ENCODE measurements at regions not wholly inside any gene's neighbourhood (a gene's known extent, or its start where the extent isn't known, plus 50 kb on each side); places are given as distances from the start of the nearest gene placed in this dataset.

- no peaks in the 10 kb centered on the region for H3K4me1 Mint-ChIP-seq
- Histone ChIP-seq H4K20me1 (ENCODE audit: control insufficient read depth, insufficient read depth, low read length, poor library complexity, severe bottlenecking) (no peaks in the 10 kb centered on the region), H3K27me3 (replicated peaks in 1 of 4; ENCODE audit: control extremely low read depth in 1 of 4, control insufficient read depth in 3 of 4, insufficient read depth in 4 of 4, low read length in 3 of 4) (no peaks in the 10 kb centered on the region), H3K9me3 (ENCODE audit: control extremely low read depth in 1 of 3, control insufficient read depth in 2 of 3, insufficient read depth in 1 of 3, low read length in 2 of 3) (peaks cover 0 to 7% (median 6%) of the 10 kb centered on the region in 3 donors), H3K79me2 (ENCODE audit: control insufficient read depth, insufficient read depth, low read length) (no peaks in the 10 kb centered on the region), H3K9ac (ENCODE audit: low read length) (no peak overlapping the region), H3K4me3 (ENCODE audit: control extremely low read depth in 1 of 5, extremely low read depth in 1 of 5, insufficient read depth in 1 of 5, low read depth in 2 of 5, low read length in 4 of 5) (no peak overlapping the region), H3K36me3 (replicated peaks in 1 of 2; ENCODE audit: control extremely low read depth in 1 of 2, control insufficient read depth in 1 of 2, extremely low read depth in 1 of 2, insufficient read depth in 2 of 2, low read length in 1 of 2) (no peaks in the 10 kb centered on the region), H3K27ac (ENCODE audit: low read length in 2 of 2) (no peak overlapping the region), H3K4me2 (replicated peaks; ENCODE audit: low read depth, low read length, poor library complexity, severe bottlenecking) (no peak overlapping the region), H2AFZ (ENCODE audit: insufficient read depth, low read depth, low read length, poor library complexity, severe bottlenecking) (no peak overlapping the region), H3K4me1 (ENCODE audit: control insufficient read depth in 2 of 2, insufficient read depth in 2 of 2, low read length in 2 of 2) (no peaks in the 10 kb centered on the region)
- ChIA-PET POLR2A (no interaction called here), CTCF (no interaction called here)
- no peaks in the 10 kb centered on the region for H3K27me3 Mint-ChIP-seq
- no peak overlapping the region for H3K27ac Mint-ChIP-seq
- no peak for ATAC-seq (ENCODE audit: low read depth)
- no peak overlapping the region for H3K4me3 Mint-ChIP-seq
- TF ChIP-seq CTCF (IDR thresholded peaks at IDR 0.05) (no peak), EZH2 (IDR thresholded peaks at IDR 0.05; ENCODE audit: borderline replicate concordance, insufficient read depth, low read depth, low read length, poor library complexity, severe bottlenecking) (no peak)
- intact Hi-C loops (cut with micrococcal nuclease), result no loop called here
- WGBS (ENCODE audit: insufficient coverage), result no CpG with 5 or more reads among the region's 1 CpG
- peaks cover 5% of the 10 kb centered on the region for H3K9me3 Mint-ChIP-seq (ENCODE audit: insufficient read depth)
- DNase-seq, result no peak
Measured at GRCh38 chr14:28823245-28823644, 56.7 kb downstream of the FOXG1 start.

- ChIA-PET CTCF (no interaction called here), POLR2A (no interaction called here)
- ATAC-seq (ENCODE audit: low read depth) (no peak), DNase-seq (no peak)
- H3K79me2 ChIP-seq (ENCODE audit: control insufficient read depth, insufficient read depth, low read length), result no peaks in the 10 kb centered on the region
- no peaks in the 10 kb centered on the region for H3K27me3 ChIP-seq (replicated peaks in 1 of 4; ENCODE audit: control extremely low read depth in 1 of 4, control insufficient read depth in 3 of 4, insufficient read depth in 4 of 4, low read length in 3 of 4)
- Mint-ChIP-seq H3K4me1 (peaks cover 10% of the 10 kb centered on the region), H3K27ac (no peak overlapping the region), H3K9me3 (ENCODE audit: insufficient read depth) (no peaks in the 10 kb centered on the region), H3K4me3 (no peak overlapping the region), H3K27me3 (no peaks in the 10 kb centered on the region)
- H3K9me3 ChIP-seq (ENCODE audit: control extremely low read depth in 1 of 3, control insufficient read depth in 2 of 3, insufficient read depth in 1 of 3, low read length in 2 of 3), result peaks cover 0 to 6% (median 0%) of the 10 kb centered on the region in 3 donors
- intact Hi-C loops (cut with micrococcal nuclease), result no loop called here
- H3K4me3 ChIP-seq (ENCODE audit: control extremely low read depth in 1 of 5, extremely low read depth in 1 of 5, insufficient read depth in 1 of 5, low read depth in 2 of 5, low read length in 4 of 5), result no peak overlapping the region
- WGBS (ENCODE audit: insufficient coverage), result 96% methylated on average over 11 of the region's 22 CpGs
- no peak overlapping the region for H2AFZ ChIP-seq (ENCODE audit: insufficient read depth, low read depth, low read length, poor library complexity, severe bottlenecking)
- TF ChIP-seq EZH2 (IDR thresholded peaks at IDR 0.05; ENCODE audit: borderline replicate concordance, insufficient read depth, low read depth, low read length, poor library complexity, severe bottlenecking) (no peak), CTCF (IDR thresholded peaks at IDR 0.05) (no peak)
- H3K36me3 ChIP-seq (replicated peaks in 1 of 2; ENCODE audit: control extremely low read depth in 1 of 2, control insufficient read depth in 1 of 2, extremely low read depth in 1 of 2, insufficient read depth in 2 of 2, low read length in 1 of 2), result no peaks in the 10 kb centered on the region
- no peak overlapping the region for H3K9ac ChIP-seq (ENCODE audit: low read length)
- no peak overlapping the region for H3K27ac ChIP-seq (ENCODE audit: low read length in 2 of 2)
- H3K4me1 ChIP-seq (ENCODE audit: control insufficient read depth in 2 of 2, insufficient read depth in 2 of 2, low read length in 2 of 2), result no peaks in the 10 kb centered on the region
- H3K4me2 ChIP-seq (replicated peaks; ENCODE audit: low read depth, low read length, poor library complexity, severe bottlenecking), result no peak overlapping the region
- H4K20me1 ChIP-seq (ENCODE audit: control insufficient read depth, insufficient read depth, low read length, poor library complexity, severe bottlenecking), result no peaks in the 10 kb centered on the region
Measured at GRCh38 chr14:28830115-28830534, 63.5 kb downstream of the FOXG1 start.

Measured in B cell (primary cell).